HL-60 (cell line): ENCODE measurements at regions not wholly inside any gene's neighbourhood (a gene's known extent, or its start where the extent isn't known, plus 50 kb on each side); places are given as distances from the start of the nearest gene placed in this dataset.

Source experiments
- DNase-seq, 2 experiments: peaks; one replicate each; pipeline ENCODE4 v3.0.0-alpha.2; 2010 to 2020; ENCODE audit warnings: low read depth in 1 of 2, low spot score in 1 of 2
- H3K27ac ChIP-seq: fragments of 250-450 bp; sonication (Bioruptor Pico); replicated peaks from 2 replicates; pipeline ENCODE4 v1.5.1; 2020; ENCODE audit warnings: mild to moderate bottlenecking, moderate library complexity
- H3K27me3 ChIP-seq: fragments of 250-450 bp; sonication (Bioruptor Pico); 2 replicates; pipeline ENCODE4 v1.5.1; 2021; ENCODE audit warnings: mild to moderate bottlenecking, moderate library complexity; ENCODE audit not compliant: insufficient read depth, poor library complexity, severe bottlenecking
- H3K4me3 ChIP-seq: replicated peaks from 2 replicates; pipeline ENCODE4 v1.5.1; 2011; ENCODE audit warnings: mild to moderate bottlenecking, control low read depth, low read length; ENCODE audit not compliant: insufficient read depth
- GABPA ChIP-seq: IDR thresholded peaks from 2 replicates; pipeline ENCODE4 v1.6.1; 2012; ENCODE audit warnings: low read depth
- POLR2AphosphoS5 ChIP-seq: IDR thresholded peaks from 2 replicates; pipeline ENCODE4 v1.6.1; 2012; ENCODE audit warnings: low read depth
- SPI1 ChIP-seq: IDR thresholded peaks from 2 replicates; pipeline ENCODE4 v1.6.1; 2012; ENCODE audit warnings: low read depth, mild to moderate bottlenecking, borderline replicate concordance
- TF ChIP-seq, protein P1 (sequence below): IDR thresholded peaks from 2 replicates; pipeline ENCODE4 v1.6.1; 2012; ENCODE audit warnings: low read depth; ENCODE audit not compliant: insufficient replicate concordance
- TF ChIP-seq, protein P2 (sequence below): IDR thresholded peaks from one replicate; pipeline ENCODE4 v1.5.1; 2011; ENCODE audit warnings: low read length, control low read depth, inconsistent platforms; ENCODE audit not compliant: insufficient read depth

DNA sequence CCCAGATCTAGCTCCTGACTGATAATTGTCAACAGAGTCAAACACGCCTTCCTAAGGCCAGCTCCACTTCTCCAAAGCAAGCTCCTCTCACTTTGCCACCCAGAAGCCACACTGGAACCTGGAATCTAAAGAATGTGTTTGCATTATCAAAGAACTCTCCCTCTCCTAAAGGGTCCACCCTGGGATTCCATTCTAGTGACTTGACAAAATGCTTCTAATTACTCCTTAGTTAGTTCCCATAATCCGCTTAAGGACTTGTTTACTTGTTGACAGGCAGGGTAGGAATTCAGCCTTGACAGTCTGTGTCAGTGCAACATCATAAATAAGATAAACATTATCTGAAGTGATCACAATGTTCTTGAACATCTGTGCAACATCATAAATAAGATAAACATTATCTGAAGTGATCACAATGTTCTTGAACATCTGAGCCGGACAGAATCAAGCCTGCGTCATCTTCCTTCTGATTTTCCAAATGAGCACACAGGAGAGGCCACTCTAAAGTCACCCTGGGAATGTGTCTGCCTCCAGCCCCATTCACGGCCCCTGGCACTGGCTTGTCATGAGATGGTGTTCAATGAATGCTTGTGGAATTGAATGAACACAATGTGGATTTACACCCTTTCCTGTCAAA, 512.1 kb downstream of the IRS2 start:
- TF ChIP-seq SPI1 (no peak), POLR2AphosphoS5 (no peak), GABPA (no peak)
- TF ChIP-seq, protein P1, sequence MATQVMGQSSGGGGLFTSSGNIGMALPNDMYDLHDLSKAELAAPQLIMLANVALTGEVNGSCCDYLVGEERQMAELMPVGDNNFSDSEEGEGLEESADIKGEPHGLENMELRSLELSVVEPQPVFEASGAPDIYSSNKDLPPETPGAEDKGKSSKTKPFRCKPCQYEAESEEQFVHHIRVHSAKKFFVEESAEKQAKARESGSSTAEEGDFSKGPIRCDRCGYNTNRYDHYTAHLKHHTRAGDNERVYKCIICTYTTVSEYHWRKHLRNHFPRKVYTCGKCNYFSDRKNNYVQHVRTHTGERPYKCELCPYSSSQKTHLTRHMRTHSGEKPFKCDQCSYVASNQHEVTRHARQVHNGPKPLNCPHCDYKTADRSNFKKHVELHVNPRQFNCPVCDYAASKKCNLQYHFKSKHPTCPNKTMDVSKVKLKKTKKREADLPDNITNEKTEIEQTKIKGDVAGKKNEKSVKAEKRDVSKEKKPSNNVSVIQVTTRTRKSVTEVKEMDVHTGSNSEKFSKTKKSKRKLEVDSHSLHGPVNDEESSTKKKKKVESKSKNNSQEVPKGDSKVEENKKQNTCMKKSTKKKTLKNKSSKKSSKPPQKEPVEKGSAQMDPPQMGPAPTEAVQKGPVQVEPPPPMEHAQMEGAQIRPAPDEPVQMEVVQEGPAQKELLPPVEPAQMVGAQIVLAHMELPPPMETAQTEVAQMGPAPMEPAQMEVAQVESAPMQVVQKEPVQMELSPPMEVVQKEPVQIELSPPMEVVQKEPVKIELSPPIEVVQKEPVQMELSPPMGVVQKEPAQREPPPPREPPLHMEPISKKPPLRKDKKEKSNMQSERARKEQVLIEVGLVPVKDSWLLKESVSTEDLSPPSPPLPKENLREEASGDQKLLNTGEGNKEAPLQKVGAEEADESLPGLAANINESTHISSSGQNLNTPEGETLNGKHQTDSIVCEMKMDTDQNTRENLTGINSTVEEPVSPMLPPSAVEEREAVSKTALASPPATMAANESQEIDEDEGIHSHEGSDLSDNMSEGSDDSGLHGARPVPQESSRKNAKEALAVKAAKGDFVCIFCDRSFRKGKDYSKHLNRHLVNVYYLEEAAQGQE = no peak
- TF ChIP-seq, protein P2, sequence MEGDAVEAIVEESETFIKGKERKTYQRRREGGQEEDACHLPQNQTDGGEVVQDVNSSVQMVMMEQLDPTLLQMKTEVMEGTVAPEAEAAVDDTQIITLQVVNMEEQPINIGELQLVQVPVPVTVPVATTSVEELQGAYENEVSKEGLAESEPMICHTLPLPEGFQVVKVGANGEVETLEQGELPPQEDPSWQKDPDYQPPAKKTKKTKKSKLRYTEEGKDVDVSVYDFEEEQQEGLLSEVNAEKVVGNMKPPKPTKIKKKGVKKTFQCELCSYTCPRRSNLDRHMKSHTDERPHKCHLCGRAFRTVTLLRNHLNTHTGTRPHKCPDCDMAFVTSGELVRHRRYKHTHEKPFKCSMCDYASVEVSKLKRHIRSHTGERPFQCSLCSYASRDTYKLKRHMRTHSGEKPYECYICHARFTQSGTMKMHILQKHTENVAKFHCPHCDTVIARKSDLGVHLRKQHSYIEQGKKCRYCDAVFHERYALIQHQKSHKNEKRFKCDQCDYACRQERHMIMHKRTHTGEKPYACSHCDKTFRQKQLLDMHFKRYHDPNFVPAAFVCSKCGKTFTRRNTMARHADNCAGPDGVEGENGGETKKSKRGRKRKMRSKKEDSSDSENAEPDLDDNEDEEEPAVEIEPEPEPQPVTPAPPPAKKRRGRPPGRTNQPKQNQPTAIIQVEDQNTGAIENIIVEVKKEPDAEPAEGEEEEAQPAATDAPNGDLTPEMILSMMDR = no peak
- Histone ChIP-seq H3K27me3 (no peaks in the 10 kb centered on the region), H3K27ac (no peak overlapping the region), H3K4me3 (no peak overlapping the region)
- DNase-seq = no peak

DNA sequence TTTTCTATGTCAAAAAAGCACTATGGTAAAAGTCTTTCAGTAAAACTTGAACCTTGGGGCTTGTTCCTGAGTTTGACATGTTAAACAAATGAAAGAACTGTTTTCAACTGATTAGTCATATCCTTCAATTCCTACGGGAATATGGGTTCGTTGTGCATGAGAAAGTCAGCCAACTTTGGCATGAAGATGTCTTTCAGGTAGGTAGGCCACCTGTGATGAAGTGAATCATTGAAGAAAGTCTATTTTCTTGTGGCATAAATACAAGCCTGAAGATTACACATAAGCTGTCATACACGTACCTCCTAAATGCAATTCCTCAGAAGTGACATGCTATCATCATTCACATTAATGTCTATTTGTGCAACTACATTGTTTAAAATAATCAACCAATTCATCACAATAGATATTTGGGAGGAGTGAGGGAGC, 513.0 kb downstream of the IRS2 start:
- Histone ChIP-seq H3K27me3 (no peaks in the 10 kb centered on the region), H3K27ac (no peak overlapping the region), H3K4me3 (no peak overlapping the region)
- TF ChIP-seq, protein P2 = no peak
- no peak for DNase-seq

DNA sequence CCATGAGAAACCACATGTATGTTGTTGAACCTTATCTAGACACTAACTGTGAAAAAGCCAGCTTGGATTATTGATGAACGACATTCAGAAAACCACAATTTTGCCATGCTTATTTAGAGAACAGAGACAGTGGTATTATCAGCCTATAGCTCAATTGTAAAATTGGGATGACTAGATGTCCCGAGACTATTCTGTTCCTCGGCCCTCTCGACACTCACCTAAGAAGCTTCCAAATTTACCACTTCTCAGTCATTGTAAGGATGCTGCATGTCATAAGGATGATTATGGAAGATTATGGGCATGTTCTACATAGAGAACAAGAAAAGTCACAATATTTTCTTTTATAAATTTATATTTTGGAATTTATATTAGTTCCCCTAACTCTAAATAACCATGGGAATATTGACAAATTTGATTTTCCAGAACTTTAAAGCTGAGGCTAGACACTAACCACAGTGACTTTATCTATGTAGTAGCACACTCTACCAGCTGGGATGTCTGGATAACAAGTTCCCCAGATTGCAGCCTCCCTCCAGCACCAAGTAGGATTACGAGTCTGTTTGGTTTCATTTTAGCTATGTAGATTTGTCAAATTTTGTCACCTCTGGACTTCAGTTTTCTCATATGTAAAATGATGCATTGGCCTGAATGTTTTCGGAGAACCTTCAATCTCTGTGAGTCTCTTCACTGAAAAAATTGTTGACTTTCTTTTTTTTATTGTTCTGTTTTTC, 513.6 kb downstream of the IRS2 start:
- no peak overlapping the region for H3K4me3 ChIP-seq
- TF ChIP-seq, protein P2 = no peak
- TF ChIP-seq POLR2AphosphoS5 = no peak
- TF ChIP-seq GABPA = no peak
- TF ChIP-seq SPI1 = no peak
- TF ChIP-seq, protein P1 = no peak
- H3K27ac ChIP-seq = no peak overlapping the region
- no peak for DNase-seq
- no peaks in the 10 kb centered on the region for H3K27me3 ChIP-seq
